HuH-7 (cell line): ENCODE measurements at regions not wholly inside any gene's neighbourhood (a gene's known extent, or its start where the extent isn't known, plus 50 kb on each side); places are given as distances from the start of the nearest gene placed in this dataset.

ENCODE experiments used
- DNase-seq: peaks from one replicate; pipeline ENCODE4 v3.0.0; 2011; ENCODE audit warnings: low spot score

- no peak for DNase-seq
Measured at GRCh38 chr15:79373113-79373512, 59.0 kb upstream of the MINAR1 start.

GRCh38 chr15:79373728-79374127 lies 58.4 kb upstream of the MINAR1 start:
- DNase-seq = no peak

GRCh38 chr15:79376383-79376782 lies 55.8 kb upstream of the MINAR1 start:
- no peak for DNase-seq

GRCh38 chr15:79378394-79379109 lies 53.6 kb upstream of the MINAR1 start:
- DNase-seq = no peak

GRCh38 chr15:79380755-79381497 lies 51.2 kb upstream of the MINAR1 start:
- peak; percentile 78 for DNase-seq

GRCh38 chr15:79381593-79381992 lies 50.5 kb upstream of the MINAR1 start:
- no peak for DNase-seq
